Ovary (tissue), 3 donors: ENCODE measurements at regions not wholly inside any gene's neighbourhood (a gene's known extent, or its start where the extent isn't known, plus 50 kb on each side); places are given as distances from the start of the nearest gene placed in this dataset.

ENCODE experiments used
- EP300 ChIP-seq: sonication (generic); formaldehyde crosslinking; IDR thresholded peaks from one replicate; pipeline ENCODE4 v1.6.1; 2017; ENCODE audit warnings: antibody characterized with exemption
- POLR2A ChIP-seq: fragments of 450-650 bp; IDR thresholded peaks from one replicate; pipeline ENCODE4 v1.6.1; 2017; ENCODE audit warnings: antibody characterized with exemption, mild to moderate bottlenecking, moderate library complexity
- TF ChIP-seq, protein P1 (sequence below), 3 donors: fragments of 450-650 bp in 2 of 3; fragments of 200-600 bp in 1 of 3; IDR thresholded peaks; one replicate each; pipeline versions ENCODE4 v1.5.1 to v1.8.0; 2016 to 2022; ENCODE audit warnings: antibody characterized with exemption in 3 of 3, mild to moderate bottlenecking in 1 of 3
- donor health status: DM: no; HTN: no; CAD: no.

DNA sequence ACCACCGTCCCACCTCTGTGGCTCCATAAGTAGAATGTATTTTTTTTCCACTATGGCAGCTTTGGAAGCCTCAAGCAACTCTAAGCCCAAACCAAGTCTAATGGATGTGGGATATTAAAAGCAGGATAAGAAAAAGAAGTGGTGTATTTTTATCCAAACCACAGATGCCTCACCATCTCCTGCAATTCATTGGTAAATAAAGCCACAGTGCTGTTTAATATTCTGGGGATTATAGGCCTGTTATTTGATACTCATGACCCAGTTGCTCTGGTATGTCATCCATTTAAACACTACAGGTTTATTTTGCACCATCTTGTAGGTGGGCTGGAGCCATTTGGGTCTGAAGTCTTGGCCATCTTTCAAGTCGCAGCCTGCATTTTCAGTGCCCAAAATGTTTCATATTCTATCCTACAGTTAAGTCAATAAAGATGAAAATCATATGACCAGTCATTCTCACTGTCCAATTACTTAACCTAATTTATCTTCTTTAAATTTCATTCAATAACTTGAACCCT lies 279.5 kb upstream of the EPHA4 start:
- TF ChIP-seq, protein P1, sequence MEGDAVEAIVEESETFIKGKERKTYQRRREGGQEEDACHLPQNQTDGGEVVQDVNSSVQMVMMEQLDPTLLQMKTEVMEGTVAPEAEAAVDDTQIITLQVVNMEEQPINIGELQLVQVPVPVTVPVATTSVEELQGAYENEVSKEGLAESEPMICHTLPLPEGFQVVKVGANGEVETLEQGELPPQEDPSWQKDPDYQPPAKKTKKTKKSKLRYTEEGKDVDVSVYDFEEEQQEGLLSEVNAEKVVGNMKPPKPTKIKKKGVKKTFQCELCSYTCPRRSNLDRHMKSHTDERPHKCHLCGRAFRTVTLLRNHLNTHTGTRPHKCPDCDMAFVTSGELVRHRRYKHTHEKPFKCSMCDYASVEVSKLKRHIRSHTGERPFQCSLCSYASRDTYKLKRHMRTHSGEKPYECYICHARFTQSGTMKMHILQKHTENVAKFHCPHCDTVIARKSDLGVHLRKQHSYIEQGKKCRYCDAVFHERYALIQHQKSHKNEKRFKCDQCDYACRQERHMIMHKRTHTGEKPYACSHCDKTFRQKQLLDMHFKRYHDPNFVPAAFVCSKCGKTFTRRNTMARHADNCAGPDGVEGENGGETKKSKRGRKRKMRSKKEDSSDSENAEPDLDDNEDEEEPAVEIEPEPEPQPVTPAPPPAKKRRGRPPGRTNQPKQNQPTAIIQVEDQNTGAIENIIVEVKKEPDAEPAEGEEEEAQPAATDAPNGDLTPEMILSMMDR (IDR thresholded peaks at IDR 0.05): no peak
- TF ChIP-seq POLR2A: no peak
- TF ChIP-seq EP300: no peak
